CD4-positive, alpha-beta memory T cell (primary cell): ENCODE measurements at regions not wholly inside any gene's neighbourhood (a gene's known extent, or its start where the extent isn't known, plus 50 kb on each side); places are given as distances from the start of the nearest gene placed in this dataset.

Experiments used
- CTCF ChIA-PET: fragments of 350-600 bp; sonication (Branson Sonifier 250); formaldehyde crosslinking; loops from one replicate; lab custom pipeline; 2021; ENCODE audit warnings: inconsistent platforms; ENCODE audit not compliant: partially characterized antibody; lab: Charles Lee
- POLR2A ChIA-PET: fragments of 350-600 bp; sonication (Branson Sonifier 250); formaldehyde crosslinking; loops from one replicate; lab custom pipeline; 2021; ENCODE audit not compliant: partially characterized antibody; lab: Charles Lee
- DNase-seq, 5 donors: peaks; one replicate each; pipeline versions ENCODE4 v3.0.0 to v3.0.0-alpha.2; 2020 to 2022; ENCODE audit warnings: mixed read lengths in 1 of 5
- H3K27ac ChIP-seq: one replicate; pipeline ENCODE4 v1.7.0; 2013; ENCODE audit warnings: low read depth, low read length
- H3K27me3 ChIP-seq: 2 replicates; pipeline ENCODE4 v1.7.0; 2013; ENCODE audit warnings: mild to moderate bottlenecking, low read length, moderate library complexity; ENCODE audit not compliant: insufficient read depth
- H3K36me3 ChIP-seq: 2 replicates; pipeline ENCODE4 v1.7.0; 2013; ENCODE audit warnings: mild to moderate bottlenecking, low read length, moderate library complexity; ENCODE audit not compliant: insufficient read depth
- H3K4me1 ChIP-seq: 2 replicates; pipeline ENCODE4 v1.7.0; 2013; ENCODE audit warnings: mild to moderate bottlenecking, low read length, moderate library complexity; ENCODE audit not compliant: insufficient read depth
- H3K4me3 ChIP-seq, 2 donors: one replicate each; pipeline ENCODE4 v1.7.0; 2013; ENCODE audit warnings: low read length in 2 of 2, mild to moderate bottlenecking in 1 of 2
- H3K9me3 ChIP-seq, 2 donors: one replicate each; pipeline ENCODE4 v1.7.0; 2013; ENCODE audit warnings: low read length in 2 of 2, control low read depth in 1 of 2; ENCODE audit not compliant: control insufficient read depth in 1 of 2
- H3K27ac Mint-ChIP-seq, 7 donors: one replicate each; pipeline ENCODE4 v1.8.0; 2020 to 2021; ENCODE audit warnings: mixed read lengths in 7 of 7, mild to moderate bottlenecking in 6 of 7, inconsistent platforms in 3 of 7, moderate library complexity in 3 of 7
- H3K27me3 Mint-ChIP-seq, 2 donors: one replicate each; pipeline ENCODE4 v1.8.0; 2020 to 2021; ENCODE audit warnings: mixed read lengths in 2 of 2
- H3K36me3 Mint-ChIP-seq, 2 donors: one replicate each; pipeline ENCODE4 v1.8.0; 2020 to 2021; ENCODE audit warnings: mixed read lengths in 2 of 2, inconsistent platforms in 1 of 2, mild to moderate bottlenecking in 1 of 2
- H3K4me1 Mint-ChIP-seq, 4 donors: one replicate each; pipeline ENCODE4 v1.8.0; 2020 to 2021; ENCODE audit warnings: mixed read lengths in 4 of 4, mild to moderate bottlenecking in 1 of 4
- H3K4me3 Mint-ChIP-seq, 8 donors: one replicate each; pipeline ENCODE4 v1.8.0; 2020 to 2021; ENCODE audit warnings: mixed read lengths in 8 of 8, mild to moderate bottlenecking in 7 of 8, moderate library complexity in 6 of 8, inconsistent platforms in 3 of 8
- H3K9me3 Mint-ChIP-seq, 8 donors: one replicate each; pipeline ENCODE4 v1.8.0; 2020 to 2021; ENCODE audit warnings: mixed read lengths in 8 of 8, mild to moderate bottlenecking in 5 of 8, inconsistent platforms in 3 of 8, moderate library complexity in 1 of 8
- intact Hi-C: fragments of 100-400 bp; cut with micrococcal nuclease; formaldehyde crosslinking; loops from one replicate; pipeline ENCODE4 v1.15.1; 2023

GRCh38 chr12:105670672-105671071 is 340.2 kb downstream of the C12orf75 start:
- Mint-ChIP-seq H3K4me3 (no peak overlapping the region), H3K27me3 (no peaks in the 10 kb centered on the region), H3K27ac (no peak overlapping the region), H3K4me1 (no peaks in the 10 kb centered on the region), H3K36me3 (no peaks in the 10 kb centered on the region), H3K9me3 (peaks cover 0 to 4% (median 0%) of the 10 kb centered on the region in 8 donors)
- no peaks in the 10 kb centered on the region for H3K4me1 ChIP-seq
- CTCF ChIA-PET, result no interaction called here
- no peak overlapping the region for H3K4me3 ChIP-seq
- DNase-seq, result no peak
- no peaks in the 10 kb centered on the region for H3K36me3 ChIP-seq
- no peaks in the 10 kb centered on the region for H3K27me3 ChIP-seq
- intact Hi-C loops, result no loop called here
- POLR2A ChIA-PET, result no interaction called here
- H3K9me3 ChIP-seq, result no peaks in the 10 kb centered on the region
- no peak overlapping the region for H3K27ac ChIP-seq

GRCh38 chr12:105671720-105672119 is 341.2 kb downstream of the C12orf75 start:
- H3K27me3 ChIP-seq, result no peaks in the 10 kb centered on the region
- CTCF ChIA-PET, result no interaction called here
- H3K9me3 Mint-ChIP-seq, result peaks cover 0 to 4% (median 0%) of the 10 kb centered on the region in 8 donors
- H3K27ac ChIP-seq, result no peak overlapping the region
- POLR2A ChIA-PET, result no interaction called here
- H3K4me1 ChIP-seq, result no peaks in the 10 kb centered on the region
- H3K9me3 ChIP-seq, result no peaks in the 10 kb centered on the region
- no peak overlapping the region for H3K4me3 ChIP-seq
- H3K27me3 Mint-ChIP-seq, result no peaks in the 10 kb centered on the region
- no peak overlapping the region for H3K4me3 Mint-ChIP-seq
- H3K27ac Mint-ChIP-seq, result no peak overlapping the region
- H3K4me1 Mint-ChIP-seq, result no peaks in the 10 kb centered on the region
- H3K36me3 ChIP-seq, result no peaks in the 10 kb centered on the region
- no peaks in the 10 kb centered on the region for H3K36me3 Mint-ChIP-seq
- DNase-seq, result no peak
- intact Hi-C loops, result no loop called here

GRCh38 chr12:105672121-105672975 is 341.9 kb downstream of the C12orf75 start:
- DNase-seq, result no peak
- intact Hi-C loops, result no loop called here
- ChIA-PET POLR2A (interaction anchor here (0.6 kb wide), 1 partner anchor 299 kb away, joined by 5 read pairs; no protein-coding TSS in a partner anchor), CTCF (no interaction called here)
- peaks cover 0 to 4% (median 0%) of the 10 kb centered on the region in 8 donors for H3K9me3 Mint-ChIP-seq
- H3K36me3 ChIP-seq, result no peaks in the 10 kb centered on the region
- H3K9me3 ChIP-seq, result no peaks in the 10 kb centered on the region
- H3K27ac ChIP-seq, result no peak overlapping the region
- no peak overlapping the region for H3K4me3 Mint-ChIP-seq
- H3K27ac Mint-ChIP-seq, result no peak overlapping the region
- H3K4me1 Mint-ChIP-seq, result no peaks in the 10 kb centered on the region
- H3K27me3 ChIP-seq, result no peaks in the 10 kb centered on the region
- no peaks in the 10 kb centered on the region for H3K4me1 ChIP-seq
- H3K4me3 ChIP-seq, result no peak overlapping the region
- H3K36me3 Mint-ChIP-seq, result no peaks in the 10 kb centered on the region
- H3K27me3 Mint-ChIP-seq, result no peaks in the 10 kb centered on the region

GRCh38 chr12:105674871-105675699 is 344.6 kb downstream of the C12orf75 start:
- peaks cover 0 to 2% (median 0%) of the 10 kb centered on the region in 8 donors for H3K9me3 Mint-ChIP-seq
- no peak overlapping the region for H3K27ac Mint-ChIP-seq
- Histone ChIP-seq H3K4me1 (no peaks in the 10 kb centered on the region), H3K9me3 (no peaks in the 10 kb centered on the region), H3K36me3 (no peaks in the 10 kb centered on the region), H3K27ac (no peak overlapping the region), H3K27me3 (no peaks in the 10 kb centered on the region), H3K4me3 (no peak overlapping the region)
- H3K4me1 Mint-ChIP-seq, result no peaks in the 10 kb centered on the region
- ChIA-PET POLR2A (no interaction called here), CTCF (no interaction called here)
- no peak overlapping the region for H3K4me3 Mint-ChIP-seq
- H3K27me3 Mint-ChIP-seq, result no peaks in the 10 kb centered on the region
- H3K36me3 Mint-ChIP-seq, result no peaks in the 10 kb centered on the region
- intact Hi-C loops, result no loop called here
- no peak for DNase-seq

- H3K27ac ChIP-seq, result no peak overlapping the region
- no peaks in the 10 kb centered on the region for H3K4me1 ChIP-seq
- H3K4me1 Mint-ChIP-seq, result no peaks in the 10 kb centered on the region
- H3K9me3 ChIP-seq, result no peaks in the 10 kb centered on the region
- H3K4me3 Mint-ChIP-seq, result no peak overlapping the region
- no peak overlapping the region for H3K4me3 ChIP-seq
- H3K36me3 ChIP-seq, result no peaks in the 10 kb centered on the region
- H3K36me3 Mint-ChIP-seq, result no peaks in the 10 kb centered on the region
- POLR2A ChIA-PET, result no interaction called here
- CTCF ChIA-PET, result no interaction called here
- no peak overlapping the region for H3K27ac Mint-ChIP-seq
- peaks cover 0 to 4% (median 0%) of the 10 kb centered on the region in 8 donors for H3K9me3 Mint-ChIP-seq
- H3K27me3 Mint-ChIP-seq, result no peaks in the 10 kb centered on the region
- no peak for DNase-seq
- H3K27me3 ChIP-seq, result no peaks in the 10 kb centered on the region
- intact Hi-C loops, result no loop called here
These were observed 346.2 kb downstream of the C12orf75 start for GRCh38 chr12:105676694-105677093.

GRCh38 chr12:105677672-105678071 is 347.2 kb downstream of the C12orf75 start:
- no peaks in the 10 kb centered on the region for H3K36me3 Mint-ChIP-seq
- ChIA-PET POLR2A (no interaction called here), CTCF (no interaction called here)
- no peak overlapping the region for H3K4me3 ChIP-seq
- intact Hi-C loops, result no loop called here
- H3K4me3 Mint-ChIP-seq, result no peak overlapping the region
- peaks cover 0 to 4% (median 0%) of the 10 kb centered on the region in 8 donors for H3K9me3 Mint-ChIP-seq
- H3K9me3 ChIP-seq, result no peaks in the 10 kb centered on the region
- no peak overlapping the region for H3K27ac ChIP-seq
- H3K4me1 Mint-ChIP-seq, result no peaks in the 10 kb centered on the region
- no peak for DNase-seq
- H3K27me3 ChIP-seq, result no peaks in the 10 kb centered on the region
- no peak overlapping the region for H3K27ac Mint-ChIP-seq
- no peaks in the 10 kb centered on the region for H3K4me1 ChIP-seq
- H3K36me3 ChIP-seq, result no peaks in the 10 kb centered on the region
- H3K27me3 Mint-ChIP-seq, result no peaks in the 10 kb centered on the region

- Histone ChIP-seq H3K4me1 (no peaks in the 10 kb centered on the region), H3K27ac (no peak overlapping the region), H3K27me3 (no peaks in the 10 kb centered on the region), H3K9me3 (no peaks in the 10 kb centered on the region), H3K36me3 (no peaks in the 10 kb centered on the region), H3K4me3 (no peak overlapping the region)
- H3K4me1 Mint-ChIP-seq, result no peaks in the 10 kb centered on the region
- intact Hi-C loops, result no loop called here
- no peak for DNase-seq
- peaks cover 0 to 7% (median 0%) of the 10 kb centered on the region in 8 donors for H3K9me3 Mint-ChIP-seq
- H3K27ac Mint-ChIP-seq, result no peak overlapping the region
- ChIA-PET POLR2A (no interaction called here), CTCF (no interaction called here)
- no peaks in the 10 kb centered on the region for H3K36me3 Mint-ChIP-seq
- H3K27me3 Mint-ChIP-seq, result no peaks in the 10 kb centered on the region
- H3K4me3 Mint-ChIP-seq, result no peak overlapping the region
These were observed 349.5 kb downstream of the C12orf75 start for GRCh38 chr12:105679982-105680381.
